Muscle layer of duodenum (tissue), 2 donors: ENCODE measurements at regions not wholly inside any gene's neighbourhood (a gene's known extent, or its start where the extent isn't known, plus 50 kb on each side); places are given as distances from the start of the nearest gene placed in this dataset.

Experiments used
- H3K27ac ChIP-seq: one replicate; pipeline ENCODE4 v1.7.0; 2013; ENCODE audit warnings: mild to moderate bottlenecking, low read length
- H3K27me3 ChIP-seq: one replicate; pipeline ENCODE4 v1.7.0; 2013; ENCODE audit warnings: low read depth, mild to moderate bottlenecking, control low read depth, low read length
- H3K36me3 ChIP-seq, 2 donors: one replicate each; pipeline ENCODE4 v1.7.0; 2013; ENCODE audit warnings: low read length in 2 of 2, control low read depth in 1 of 2, mild to moderate bottlenecking in 1 of 2; ENCODE audit not compliant: insufficient read depth in 2 of 2, control insufficient read depth in 1 of 2
- H3K4me1 ChIP-seq, 2 donors: one replicate each; pipeline ENCODE4 v1.7.0; 2013; ENCODE audit warnings: low read length in 2 of 2, mild to moderate bottlenecking in 2 of 2, control low read depth in 1 of 2, moderate library complexity in 1 of 2; ENCODE audit not compliant: insufficient read depth in 2 of 2, control insufficient read depth in 1 of 2
- H3K4me3 ChIP-seq, 2 donors: one replicate each; pipeline ENCODE4 v1.7.0; 2013; ENCODE audit warnings: low read length in 2 of 2, low read depth in 1 of 2, mild to moderate bottlenecking in 1 of 2
- H3K9me3 ChIP-seq, 2 donors: one replicate each; pipeline ENCODE4 v1.7.0; 2013; ENCODE audit warnings: low read length in 2 of 2, control low read depth in 1 of 2, mild to moderate bottlenecking in 1 of 2; ENCODE audit not compliant: control insufficient read depth in 1 of 2
- donor health status: healthy.

DNA sequence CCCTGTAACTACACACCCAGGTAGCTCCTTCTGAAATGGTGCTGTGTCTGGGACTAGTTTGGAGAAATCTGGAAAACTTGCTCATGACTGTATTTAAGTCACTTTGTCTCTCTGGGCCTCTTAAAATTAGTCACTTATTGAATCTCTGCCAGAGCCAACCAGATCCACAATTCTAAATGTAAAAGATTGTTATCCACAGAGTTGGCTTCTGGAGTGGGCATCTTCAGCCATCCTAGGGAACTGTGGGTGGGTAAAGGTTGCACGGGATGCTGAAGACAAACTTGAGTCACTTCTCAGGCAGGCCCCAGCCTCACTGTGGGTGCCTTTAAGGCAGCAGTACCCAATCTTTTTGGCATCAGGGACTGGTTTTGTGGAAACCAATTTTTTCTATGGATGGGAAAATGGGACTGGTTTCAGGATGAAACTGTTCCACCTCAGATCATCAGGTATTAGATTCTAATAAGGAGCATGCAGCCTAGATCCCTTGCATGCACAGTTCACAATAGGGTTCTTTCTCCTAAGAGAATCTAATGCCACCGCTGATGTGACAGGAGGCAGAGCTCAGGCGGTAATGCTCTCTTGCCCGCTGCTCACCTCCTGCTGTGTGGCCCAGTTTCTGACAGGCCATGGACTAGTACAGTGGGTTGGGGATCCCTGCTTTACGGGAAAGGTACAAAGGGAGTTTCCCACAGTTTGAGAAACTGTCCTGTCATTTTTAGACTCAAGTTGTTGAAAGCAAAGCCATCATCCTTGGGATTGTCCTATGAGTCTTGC lies 98.3 kb upstream of the SPRED2 start:
- no peaks in the 10 kb centered on the region for H3K9me3 ChIP-seq
- no peak overlapping the region for H3K27ac ChIP-seq
- H3K36me3 ChIP-seq = no peaks in the 10 kb centered on the region
- no peaks in the 10 kb centered on the region for H3K27me3 ChIP-seq
- no peaks in the 10 kb centered on the region for H3K4me1 ChIP-seq
- H3K4me3 ChIP-seq = no peak overlapping the region

DNA sequence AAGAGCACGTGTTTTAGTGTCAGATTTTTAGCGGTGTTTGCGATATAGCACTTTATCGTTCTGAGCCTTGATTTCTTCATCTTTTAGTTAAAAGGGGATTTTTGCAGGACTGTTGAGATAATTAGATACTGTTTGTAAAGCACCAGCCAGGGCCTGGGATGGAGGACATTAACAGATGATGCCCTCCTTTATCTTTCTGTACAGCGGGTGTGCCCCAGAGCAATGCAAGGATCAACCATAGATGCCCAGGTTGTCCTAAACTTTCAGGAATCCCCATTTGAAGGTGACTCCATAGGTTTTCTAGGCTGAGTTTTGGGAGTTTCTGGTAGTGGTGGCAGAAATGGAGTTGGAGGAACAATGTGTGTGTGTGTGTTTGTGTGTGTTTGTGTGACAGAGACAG lies 97.0 kb upstream of the SPRED2 start:
- H3K4me3 ChIP-seq = no peak overlapping the region
- H3K9me3 ChIP-seq = no peaks in the 10 kb centered on the region
- H3K4me1 ChIP-seq = no peaks in the 10 kb centered on the region
- H3K27ac ChIP-seq = no peak overlapping the region
- no peaks in the 10 kb centered on the region for H3K27me3 ChIP-seq
- no peaks in the 10 kb centered on the region for H3K36me3 ChIP-seq

DNA sequence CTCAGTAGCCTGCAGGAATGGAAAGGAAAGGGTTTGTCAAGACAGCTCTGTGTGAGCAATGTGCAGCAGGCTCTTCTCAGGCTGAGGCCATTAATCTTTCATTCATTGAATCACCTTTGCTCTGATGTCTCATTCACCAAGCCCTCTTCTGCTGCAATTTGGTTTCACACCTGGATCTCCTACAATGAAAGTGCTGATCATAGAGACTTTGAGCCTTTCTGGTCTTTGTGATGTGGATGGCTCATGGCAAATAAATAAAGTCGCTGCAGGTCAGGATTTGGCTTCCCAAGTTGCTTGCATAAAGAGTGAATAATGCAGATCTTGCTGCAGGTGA lies 95.8 kb upstream of the SPRED2 start:
- H3K4me3 ChIP-seq = no peak overlapping the region
- H3K27ac ChIP-seq = no peak overlapping the region
- no peaks in the 10 kb centered on the region for H3K27me3 ChIP-seq
- no peaks in the 10 kb centered on the region for H3K4me1 ChIP-seq
- H3K9me3 ChIP-seq = no peaks in the 10 kb centered on the region
- H3K36me3 ChIP-seq = no peaks in the 10 kb centered on the region

DNA sequence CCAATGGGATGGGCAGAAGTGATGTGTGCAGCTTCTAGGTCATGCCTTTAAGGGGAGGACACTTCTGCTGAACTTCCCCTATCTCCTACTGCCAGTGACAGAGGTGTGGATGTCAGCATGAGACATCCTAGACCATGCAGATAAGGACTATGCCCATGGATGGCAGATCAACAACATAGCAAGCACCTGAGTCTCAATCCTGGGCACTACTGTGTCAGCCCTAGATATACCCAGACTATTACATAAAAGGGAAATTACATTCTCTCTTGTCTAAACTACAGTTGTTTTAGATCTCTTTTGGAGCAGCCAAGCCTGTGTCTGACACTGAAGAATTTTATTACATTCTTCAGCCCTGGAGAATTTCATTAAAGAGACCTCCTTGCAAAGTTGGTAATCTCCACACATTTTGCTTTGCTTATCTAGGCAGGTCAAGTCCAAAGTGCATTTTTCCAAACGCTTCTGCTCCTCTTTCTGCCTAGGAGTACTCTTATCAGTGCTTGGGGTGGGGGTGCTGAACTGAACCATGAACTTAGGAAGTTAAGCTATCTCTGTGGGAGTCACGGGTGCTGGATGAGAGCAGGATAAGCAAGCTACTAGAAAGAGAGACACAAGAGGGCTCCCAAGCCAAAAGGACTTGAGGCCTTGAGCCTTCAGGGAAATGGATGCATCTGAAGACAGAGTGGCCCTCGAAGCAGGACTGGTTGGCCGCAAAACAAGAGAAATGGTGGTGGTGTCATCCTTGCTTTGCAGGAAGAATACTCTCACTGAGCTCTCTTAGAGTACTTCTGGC lies 95.2 kb upstream of the SPRED2 start:
- no peaks in the 10 kb centered on the region for H3K9me3 ChIP-seq
- no peak overlapping the region for H3K27ac ChIP-seq
- no peaks in the 10 kb centered on the region for H3K27me3 ChIP-seq
- H3K36me3 ChIP-seq = no peaks in the 10 kb centered on the region
- H3K4me1 ChIP-seq = no peaks in the 10 kb centered on the region
- H3K4me3 ChIP-seq = no peak overlapping the region

DNA sequence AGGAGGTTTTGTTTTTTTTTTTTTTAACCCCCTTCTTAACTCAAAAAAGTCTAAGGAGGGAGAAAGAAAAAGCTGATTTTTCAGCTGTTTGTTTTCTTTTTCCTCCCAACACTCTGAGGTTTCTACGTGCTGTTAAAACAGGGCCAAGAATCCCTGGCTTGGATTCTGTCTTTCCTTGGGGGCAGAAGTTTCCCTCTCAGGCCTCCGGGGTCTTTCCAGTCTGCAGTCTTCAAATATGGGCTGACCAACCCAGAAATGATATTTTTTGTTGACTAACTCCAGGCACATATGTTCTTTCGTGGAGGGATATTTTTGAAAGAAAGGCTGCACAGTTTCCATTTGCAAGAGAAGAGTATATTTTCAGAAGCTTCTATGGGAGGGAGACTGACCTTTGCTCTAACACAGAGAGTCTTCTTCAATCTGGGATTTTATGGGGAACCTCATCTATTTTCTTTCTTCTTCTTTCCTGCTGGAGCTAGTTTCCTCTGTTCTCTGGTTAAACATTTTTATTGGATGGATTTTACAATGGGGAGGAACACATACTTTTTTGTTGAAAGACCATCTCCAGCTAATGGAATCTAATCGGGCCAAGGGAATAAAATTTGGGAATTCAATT lies 93.3 kb upstream of the SPRED2 start:
- H3K9me3 ChIP-seq = no peaks in the 10 kb centered on the region
- H3K4me3 ChIP-seq = no peak overlapping the region

DNA sequence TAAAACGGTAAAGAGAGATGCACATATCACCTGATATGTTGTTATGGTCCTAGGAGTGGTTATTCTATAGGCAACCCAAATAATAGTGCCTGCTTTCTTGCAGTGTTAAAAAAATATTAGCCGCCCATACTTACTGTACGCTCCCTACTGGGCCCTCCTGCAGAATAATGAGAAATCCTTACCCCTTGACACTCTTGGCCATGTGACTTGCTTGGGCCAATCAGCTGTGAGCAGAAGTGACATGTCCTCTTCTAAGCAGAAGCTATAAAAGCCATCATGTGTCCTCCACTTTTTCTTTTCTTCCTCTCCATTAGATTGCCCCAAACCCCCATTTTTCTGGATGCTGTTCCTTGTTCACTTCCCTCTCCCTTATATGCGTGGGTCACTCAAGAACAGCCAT lies 90.5 kb upstream of the SPRED2 start:
- Histone ChIP-seq H3K4me3 (no peak overlapping the region), H3K27me3 (no peaks in the 10 kb centered on the region), H3K4me1 (no peaks in the 10 kb centered on the region), H3K36me3 (no peaks in the 10 kb centered on the region), H3K9me3 (no peaks in the 10 kb centered on the region), H3K27ac (no peak overlapping the region)

More for the DNA sequence above, 93.3 kb upstream of the SPRED2 start:
- no peaks in the 10 kb centered on the region for H3K36me3 ChIP-seq
- no peaks in the 10 kb centered on the region for H3K27me3 ChIP-seq
- no peaks in the 10 kb centered on the region for H3K4me1 ChIP-seq
- H3K27ac ChIP-seq = no peak overlapping the region

DNA sequence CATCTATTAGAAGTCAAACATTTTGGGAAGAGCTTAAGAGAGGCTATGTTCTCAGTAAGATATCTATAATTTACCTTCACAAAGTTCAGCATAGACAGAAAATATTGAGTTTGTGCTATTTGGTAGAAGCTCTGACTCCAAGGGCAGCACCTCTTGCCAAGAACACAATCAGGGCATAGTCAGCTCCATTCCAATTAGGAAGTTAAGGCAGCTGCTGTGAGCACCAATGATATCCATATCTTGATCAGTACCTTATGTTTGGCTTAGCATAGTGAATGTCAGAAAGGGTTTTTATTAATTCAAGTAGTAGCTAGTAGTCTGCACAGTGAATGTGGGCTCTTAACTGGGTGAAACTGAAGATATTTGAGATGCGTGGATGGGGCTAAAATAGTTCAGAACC lies 86.4 kb upstream of the SPRED2 start:
- Histone ChIP-seq H3K4me1 (no peaks in the 10 kb centered on the region), H3K36me3 (no peaks in the 10 kb centered on the region), H3K9me3 (no peaks in the 10 kb centered on the region), H3K27ac (no peak overlapping the region), H3K4me3 (no peak overlapping the region), H3K27me3 (no peaks in the 10 kb centered on the region)

DNA sequence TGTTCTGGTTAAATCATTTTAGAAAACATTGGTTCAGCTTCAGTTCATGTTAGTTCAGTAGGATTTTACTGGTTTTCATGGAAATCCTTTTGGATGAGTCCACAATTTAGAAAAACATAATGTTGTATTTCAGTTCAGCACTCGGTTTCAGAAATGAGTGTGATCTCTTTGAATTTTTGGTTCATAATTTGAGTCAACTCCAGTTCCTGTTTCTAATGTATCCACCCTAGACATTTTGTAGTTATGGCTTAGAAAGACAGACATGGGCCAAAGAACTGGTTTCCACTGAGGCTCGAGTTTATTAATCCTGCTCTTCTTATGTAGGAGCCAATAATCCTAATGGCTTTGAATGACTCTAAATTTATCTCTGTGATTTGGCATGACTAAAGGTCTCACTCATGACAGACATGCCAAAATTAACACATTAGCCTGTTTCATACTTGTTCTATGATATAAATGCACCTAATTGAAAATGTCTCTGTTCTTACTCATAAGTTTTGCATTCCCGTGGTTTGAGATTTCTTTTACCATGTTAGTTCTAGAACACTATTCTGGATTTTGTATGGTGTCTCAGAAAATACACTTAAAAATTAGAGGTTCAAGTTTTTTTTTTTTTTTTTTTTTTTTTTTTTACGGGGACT lies 82.3 kb upstream of the SPRED2 start:
- no peaks in the 10 kb centered on the region for H3K4me1 ChIP-seq
- no peaks in the 10 kb centered on the region for H3K36me3 ChIP-seq
- no peak overlapping the region for H3K27ac ChIP-seq
- no peaks in the 10 kb centered on the region for H3K9me3 ChIP-seq
- no peak overlapping the region for H3K4me3 ChIP-seq
- no peaks in the 10 kb centered on the region for H3K27me3 ChIP-seq

DNA sequence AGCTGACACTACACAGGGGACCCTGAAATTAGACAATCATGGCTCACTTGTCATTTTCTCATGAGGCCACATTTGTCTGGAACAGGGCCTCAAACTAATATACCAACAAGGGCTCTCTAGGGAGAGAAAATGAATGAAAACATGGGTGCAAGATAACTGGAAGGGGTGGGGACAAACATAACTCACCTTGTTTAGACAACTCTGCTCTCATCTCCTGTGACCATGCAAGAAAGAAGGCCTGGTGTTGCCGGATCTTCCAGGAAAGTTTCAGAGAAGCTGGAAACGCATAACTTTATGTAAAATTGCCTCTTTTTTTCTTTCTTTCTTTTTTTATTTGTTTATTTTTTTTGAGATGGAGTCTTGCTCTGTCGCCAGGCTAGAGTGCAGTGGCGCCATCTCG lies 80.4 kb upstream of the SPRED2 start:
- H3K9me3 ChIP-seq = no peaks in the 10 kb centered on the region
- H3K4me1 ChIP-seq = no peaks in the 10 kb centered on the region
- no peaks in the 10 kb centered on the region for H3K27me3 ChIP-seq
- no peak overlapping the region for H3K27ac ChIP-seq
- H3K36me3 ChIP-seq = no peaks in the 10 kb centered on the region
- H3K4me3 ChIP-seq = no peak overlapping the region

DNA sequence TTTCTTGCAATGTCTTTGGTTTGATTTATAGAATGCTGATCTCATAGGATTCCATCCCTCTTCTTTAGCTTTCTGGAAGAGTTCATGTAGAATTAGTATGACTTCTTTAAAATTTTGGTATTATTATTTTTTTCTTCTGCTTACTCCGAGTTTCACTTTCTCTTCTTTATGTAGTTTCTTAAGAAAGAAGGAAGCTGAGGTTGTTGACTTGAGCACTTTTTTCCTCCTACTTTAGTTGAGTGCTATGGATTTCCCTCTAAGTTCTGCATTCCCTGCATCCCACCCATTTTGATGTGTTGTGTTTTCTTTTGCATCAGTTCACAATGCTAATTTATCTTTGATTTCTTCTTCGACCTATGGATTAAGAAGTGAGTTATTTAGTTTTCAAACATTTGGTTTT lies 78.9 kb upstream of the SPRED2 start:
- H3K27me3 ChIP-seq = no peaks in the 10 kb centered on the region

DNA sequence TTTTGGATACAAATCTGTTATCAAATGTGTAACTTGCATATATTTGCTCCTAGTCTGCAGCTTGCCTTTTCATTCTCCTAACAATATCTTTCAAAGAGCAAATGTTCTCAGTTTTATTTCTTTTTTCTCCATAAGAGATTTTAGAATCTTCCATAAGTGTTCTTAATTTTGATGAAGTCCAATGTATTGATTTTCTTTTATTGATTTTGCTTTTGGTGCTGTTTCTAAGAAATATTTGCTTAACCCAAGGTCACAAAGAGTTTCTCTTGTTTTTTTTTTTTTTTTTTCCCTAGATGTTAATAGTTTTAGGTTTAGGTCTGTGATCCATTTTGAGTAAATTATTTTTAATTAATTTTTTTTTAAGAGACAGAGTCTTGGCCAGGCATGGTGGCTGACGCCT lies 75.8 kb upstream of the SPRED2 start:
- H3K4me1 ChIP-seq = no peaks in the 10 kb centered on the region
- H3K36me3 ChIP-seq = no peaks in the 10 kb centered on the region
- H3K9me3 ChIP-seq = no peaks in the 10 kb centered on the region
- no peaks in the 10 kb centered on the region for H3K27me3 ChIP-seq
- no peak overlapping the region for H3K27ac ChIP-seq
- H3K4me3 ChIP-seq = no peak overlapping the region

More for the DNA sequence above, 78.9 kb upstream of the SPRED2 start:
- no peaks in the 10 kb centered on the region for H3K36me3 ChIP-seq
- no peaks in the 10 kb centered on the region for H3K9me3 ChIP-seq
- H3K4me1 ChIP-seq = no peaks in the 10 kb centered on the region
- H3K4me3 ChIP-seq = no peak overlapping the region
- H3K27ac ChIP-seq = no peak overlapping the region
